HG03175 (cell line): ENCODE measurements at regions not wholly inside any gene's neighbourhood (a gene's known extent, or its start where the extent isn't known, plus 50 kb on each side); places are given as distances from the start of the nearest gene placed in this dataset.
"Not testable (repeated sequence)": the region's sequence is repeated elsewhere in the genome, so short reads cannot be mapped to it uniquely, and the experiment has no call there.

Source experiments
- ATAC-seq: cut with Tn5 transposase; IDR thresholded peaks from one replicate; pipeline ENCODE4 v1.9.1; 2021; ENCODE audit warnings: mild to moderate bottlenecking, moderate library complexity; ENCODE audit not compliant: unreplicated experiment

DNA sequence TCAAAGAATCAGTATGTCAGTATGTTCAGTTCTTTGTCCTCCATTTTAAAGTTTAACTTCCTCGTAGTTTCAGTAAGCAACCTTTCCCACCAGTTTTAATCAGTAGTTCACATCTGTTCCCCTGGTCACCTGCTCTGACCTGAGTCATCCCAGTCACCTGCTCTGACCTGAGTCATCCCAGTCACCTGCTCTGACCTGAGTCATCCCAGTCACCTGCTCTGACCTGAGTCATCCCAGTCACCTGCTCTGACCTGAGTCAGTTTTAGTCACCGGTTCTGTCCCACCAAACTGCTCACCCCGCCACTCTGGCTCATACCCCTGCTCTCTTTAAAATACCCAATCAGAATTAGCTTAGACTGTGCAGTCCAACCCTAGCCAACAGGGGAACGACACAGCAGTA, 180.1 kb upstream of the CNTN6 start:
- ATAC-seq: not testable (repeated sequence)

DNA sequence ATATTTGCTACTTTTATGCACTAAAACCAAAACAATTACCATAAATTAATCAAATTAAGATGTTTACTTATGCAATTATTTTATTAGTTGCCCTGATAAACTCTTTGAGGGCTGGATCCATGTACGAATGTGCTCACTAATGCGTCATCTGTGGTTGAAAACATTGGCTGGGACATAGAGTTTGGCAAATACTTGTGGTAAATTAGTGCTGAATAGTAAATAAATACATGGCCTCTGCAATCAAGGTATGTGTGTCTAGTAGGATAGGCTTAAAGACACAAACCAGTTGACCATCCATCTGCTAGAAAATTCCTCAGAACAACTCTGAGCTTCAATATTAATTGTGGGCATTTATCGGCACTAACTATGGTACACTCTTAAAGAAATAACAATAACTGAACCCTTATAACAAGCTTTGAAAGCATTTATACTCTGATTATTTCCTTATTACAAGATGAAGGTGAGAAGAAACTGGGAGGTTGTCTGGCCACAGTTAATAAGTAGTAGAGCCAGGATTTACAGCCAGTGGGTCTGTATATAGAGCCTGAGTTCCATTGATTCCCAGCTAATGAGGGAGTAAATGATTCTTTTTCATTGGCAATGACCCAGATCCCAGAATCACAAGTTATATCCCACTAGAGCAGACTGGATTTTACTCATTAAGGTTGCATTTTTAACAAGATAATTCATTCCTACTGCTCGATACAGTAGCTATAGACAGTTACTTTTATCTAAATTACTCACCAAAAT, 169.5 kb upstream of the CNTN6 start:
- ATAC-seq: no peak

DNA sequence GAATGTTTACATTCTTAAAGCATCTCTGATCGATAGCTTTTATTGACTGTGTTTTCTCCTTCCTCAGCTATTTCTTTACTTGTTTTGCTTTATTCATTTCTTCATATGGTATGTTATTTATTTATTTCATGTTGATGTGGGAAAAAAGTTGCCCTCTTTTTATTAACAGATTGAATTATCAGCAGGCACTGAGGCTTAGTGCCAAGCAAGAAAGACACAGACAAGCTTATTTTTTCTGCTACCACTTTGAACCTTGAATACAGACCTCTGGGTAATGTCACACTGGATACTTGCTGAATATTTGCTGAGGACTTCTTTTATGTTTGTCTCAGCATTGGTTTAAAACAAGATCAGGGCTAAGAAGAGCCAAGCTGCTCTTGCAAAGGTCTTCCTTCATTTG, 162.0 kb upstream of the CNTN6 start:
- no peak for ATAC-seq

DNA sequence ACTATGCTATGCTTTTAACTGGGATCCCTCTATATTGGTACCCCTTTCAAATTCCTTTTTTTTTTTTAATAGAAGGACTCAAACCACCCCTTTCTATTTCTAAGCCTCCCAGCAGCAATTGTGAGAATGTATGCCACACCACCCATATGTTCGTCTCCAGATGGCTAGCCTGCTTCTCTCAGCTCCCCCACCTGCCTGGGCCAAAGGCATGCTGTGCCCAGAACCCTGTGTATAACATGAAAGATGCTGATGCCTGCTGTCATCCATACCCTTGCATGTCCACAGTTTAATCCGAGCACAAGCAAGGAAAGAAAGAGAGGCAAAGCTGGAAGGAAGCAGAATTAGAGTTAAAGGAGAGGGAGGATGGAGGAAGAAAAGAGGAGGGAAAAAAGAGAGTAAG, 159.5 kb upstream of the CNTN6 start:
- ATAC-seq: no peak

DNA sequence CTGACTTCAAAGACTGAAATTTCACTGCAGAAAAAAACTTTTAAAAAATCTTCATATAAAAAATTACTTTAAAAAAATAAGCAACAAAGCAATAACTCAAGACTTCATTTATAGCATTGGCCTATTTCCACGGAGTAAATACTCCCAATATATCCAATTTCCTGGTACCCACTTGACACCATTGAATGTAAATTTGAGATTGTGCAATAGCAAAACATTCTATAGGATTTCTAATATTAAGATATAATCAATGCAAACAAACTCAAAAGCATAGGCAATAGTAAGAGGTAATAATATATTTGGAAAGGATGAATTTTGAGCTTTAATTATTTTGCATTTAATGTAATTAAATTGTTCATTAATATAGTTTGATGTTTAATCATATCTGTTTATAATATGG, 148.0 kb upstream of the CNTN6 start:
- ATAC-seq: no peak

DNA sequence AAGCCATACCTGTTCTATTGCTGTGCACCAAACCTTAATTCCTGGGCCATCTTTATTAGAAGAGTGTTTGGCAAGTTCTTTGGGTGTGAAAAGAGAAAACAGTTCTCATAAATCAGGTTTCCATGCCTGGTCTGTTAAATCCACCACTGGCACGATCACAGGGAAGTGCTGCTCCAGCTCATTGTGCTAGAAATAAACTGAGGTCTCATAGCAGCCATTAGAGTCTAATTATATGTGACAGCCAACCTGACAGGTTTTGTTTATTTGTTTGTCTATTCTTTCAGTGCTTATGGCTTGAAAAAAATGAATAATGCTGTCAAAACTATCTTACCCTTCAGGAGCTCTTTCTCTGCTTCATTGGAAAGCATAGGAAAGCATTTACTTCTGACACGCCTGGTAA, 147.1 kb upstream of the CNTN6 start:
- ATAC-seq: no peak

DNA sequence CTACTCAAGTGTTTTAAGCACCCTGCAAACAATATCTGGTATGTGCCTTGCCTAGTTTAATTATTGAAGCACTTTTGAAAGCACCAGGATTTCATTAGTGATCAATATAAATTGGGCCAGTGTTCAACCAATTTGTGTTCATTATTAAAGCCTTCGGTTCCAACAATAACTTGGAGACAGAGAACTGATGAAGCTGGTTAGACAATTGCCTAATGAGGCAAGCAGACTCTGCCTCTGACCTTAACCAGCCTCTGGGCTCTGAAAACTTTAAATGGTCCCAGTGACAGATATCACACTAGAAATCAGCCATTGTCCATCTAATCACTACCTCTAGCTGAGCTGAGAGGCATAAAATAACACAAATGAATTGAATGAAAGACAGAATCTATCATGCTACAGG, 139.9 kb upstream of the CNTN6 start:
- no peak for ATAC-seq

DNA sequence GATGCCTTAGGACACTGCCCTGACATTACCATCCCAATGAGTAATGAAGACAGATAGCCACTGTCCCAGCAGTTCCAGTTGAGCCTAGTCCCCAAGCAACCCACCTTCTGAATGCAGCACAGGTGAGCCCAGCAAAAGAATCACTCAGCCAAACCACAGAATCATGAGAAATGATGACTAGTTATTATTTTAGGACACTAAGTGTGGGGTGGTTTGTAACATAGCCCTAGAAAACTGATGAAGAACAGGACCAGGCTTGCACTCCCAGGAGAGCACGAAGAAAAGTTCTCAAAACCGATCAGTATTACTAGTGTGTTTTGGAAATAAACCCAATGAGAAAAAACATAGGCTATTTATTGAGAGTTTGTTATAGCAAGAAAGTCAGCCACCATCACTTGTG, 129.6 kb upstream of the CNTN6 start:
- ATAC-seq: no peak

DNA sequence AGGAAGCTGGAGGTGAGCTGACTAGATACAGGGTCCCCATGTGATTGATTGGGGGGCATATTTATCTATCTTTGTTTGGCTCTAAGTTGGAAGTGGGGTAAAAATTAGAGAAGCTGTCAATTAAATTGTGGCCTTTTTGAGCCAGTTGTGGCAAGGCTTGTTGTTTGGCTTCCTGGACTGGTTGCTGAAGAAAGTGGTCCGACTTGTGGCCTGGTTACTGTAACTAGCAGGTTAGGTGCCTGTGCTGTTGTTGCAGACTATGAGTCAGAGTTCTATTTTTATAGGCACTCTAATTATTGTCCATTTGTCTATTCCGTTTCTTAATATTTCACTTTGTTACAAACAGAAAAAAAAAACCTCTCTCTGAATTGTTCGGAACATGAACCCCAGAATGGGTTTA, 129.1 kb upstream of the CNTN6 start:
- no peak for ATAC-seq

DNA sequence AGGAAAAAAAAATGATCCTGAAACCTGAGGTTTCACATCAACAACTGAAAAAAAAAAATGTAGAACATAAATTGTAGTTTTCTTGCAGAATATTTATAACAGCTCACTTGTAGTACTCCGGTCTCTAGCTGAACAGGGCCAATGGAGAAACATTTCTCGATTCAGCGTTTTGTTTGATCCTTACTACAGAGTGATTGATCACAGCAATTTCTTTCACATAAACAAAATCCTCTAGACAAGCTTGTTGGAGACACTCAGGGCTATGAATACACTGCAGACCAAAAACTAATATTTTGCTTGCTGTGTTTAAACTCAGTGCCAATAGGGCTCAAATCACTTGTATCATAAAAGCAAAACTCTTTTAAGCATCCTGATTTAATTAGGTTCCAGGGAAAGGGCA, 127.0 kb upstream of the CNTN6 start:
- ATAC-seq: no peak

DNA sequence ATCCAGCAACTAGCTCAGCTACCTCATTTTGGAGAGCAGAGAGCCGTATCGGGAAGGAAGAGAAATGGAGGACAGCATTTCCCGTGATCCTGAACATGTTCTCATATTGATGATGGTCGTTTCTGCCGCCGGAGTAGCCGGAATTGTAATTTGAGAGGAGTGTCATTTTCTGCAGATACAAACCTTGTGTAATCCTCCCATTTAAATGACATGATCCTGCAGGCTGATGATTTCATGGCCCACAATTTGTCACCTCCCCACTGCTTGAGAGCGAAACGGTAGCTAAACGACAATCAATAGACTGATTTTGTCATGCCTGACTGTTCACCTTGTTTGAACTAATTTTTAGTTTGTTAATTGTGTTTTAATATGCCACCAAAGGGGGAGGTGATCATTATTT, 126.5 kb upstream of the CNTN6 start:
- ATAC-seq: no peak

DNA sequence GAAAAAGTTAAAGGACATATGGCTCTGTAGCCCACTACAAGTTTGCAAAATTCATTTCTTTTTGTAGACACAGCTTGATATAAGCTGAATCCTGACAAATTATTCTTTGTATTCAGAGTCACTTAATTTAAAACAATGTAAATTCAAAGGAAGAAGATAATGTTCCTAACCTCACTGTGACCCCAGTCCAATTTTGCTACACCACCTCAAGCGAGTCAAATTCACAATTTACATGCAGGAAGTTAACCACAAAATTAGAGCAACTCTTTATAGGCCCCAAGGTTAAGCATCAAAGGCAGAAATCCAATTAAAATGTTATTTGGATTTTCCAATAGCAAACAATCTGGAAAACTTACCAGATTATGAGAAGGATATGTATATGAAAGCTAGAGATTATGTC, 119.5 kb upstream of the CNTN6 start:
- no peak for ATAC-seq

DNA sequence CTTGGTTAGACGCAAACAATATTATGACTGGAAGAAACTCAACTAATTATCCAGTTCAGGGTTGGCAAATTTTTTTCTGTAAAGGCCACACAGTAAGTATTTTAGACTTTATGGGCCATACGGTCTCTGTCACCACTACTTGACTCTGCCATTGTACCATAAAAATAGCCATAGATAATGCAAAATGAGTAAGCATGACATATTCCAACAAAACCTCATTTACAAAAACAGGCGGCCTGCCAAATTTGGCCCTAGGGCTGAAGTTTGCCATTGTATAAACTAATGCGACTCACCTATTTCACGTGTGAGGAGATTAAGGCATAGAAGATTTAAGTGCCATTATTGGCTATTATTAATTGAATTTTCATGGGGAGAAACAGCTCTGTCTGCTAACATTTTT, 116.8 kb upstream of the CNTN6 start:
- no peak for ATAC-seq

DNA sequence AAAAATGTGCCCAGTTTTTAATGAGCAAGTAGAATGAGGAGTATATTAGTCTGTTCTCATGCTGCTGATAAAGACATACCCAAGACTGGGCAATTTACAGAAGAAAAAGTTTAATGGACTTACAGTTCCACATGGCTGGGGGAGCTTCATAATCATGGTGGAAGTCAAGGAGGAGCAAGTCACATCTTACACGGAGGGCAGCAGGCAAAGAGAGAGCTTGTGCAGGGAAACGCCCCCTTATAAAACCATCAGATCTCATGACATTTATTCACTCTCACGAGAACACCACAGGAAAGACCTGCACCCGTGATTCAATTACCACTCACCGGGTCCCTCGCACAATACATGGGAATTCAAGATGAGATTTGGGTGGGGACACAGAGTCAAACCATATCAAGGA, 111.7 kb upstream of the CNTN6 start:
- no peak for ATAC-seq

DNA sequence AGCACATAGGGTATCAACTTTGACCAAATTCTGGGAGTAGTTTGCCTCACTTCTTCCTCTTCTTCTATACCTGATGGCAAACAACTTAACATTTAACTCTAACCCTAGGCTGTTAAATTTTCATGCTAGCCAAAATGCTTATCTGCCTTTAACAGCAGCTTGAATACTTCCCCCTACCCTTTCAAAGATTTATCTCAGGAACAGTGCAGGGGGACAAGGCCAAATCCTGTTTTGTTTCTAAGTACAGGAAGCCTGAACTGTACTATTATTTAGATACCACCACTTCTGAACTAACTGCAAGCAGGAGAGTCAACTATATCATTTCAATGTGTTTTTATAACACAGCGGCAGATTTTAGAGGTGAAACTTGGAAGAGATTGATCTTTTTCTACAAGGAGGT, 104.0 kb upstream of the CNTN6 start:
- ATAC-seq: no peak

DNA sequence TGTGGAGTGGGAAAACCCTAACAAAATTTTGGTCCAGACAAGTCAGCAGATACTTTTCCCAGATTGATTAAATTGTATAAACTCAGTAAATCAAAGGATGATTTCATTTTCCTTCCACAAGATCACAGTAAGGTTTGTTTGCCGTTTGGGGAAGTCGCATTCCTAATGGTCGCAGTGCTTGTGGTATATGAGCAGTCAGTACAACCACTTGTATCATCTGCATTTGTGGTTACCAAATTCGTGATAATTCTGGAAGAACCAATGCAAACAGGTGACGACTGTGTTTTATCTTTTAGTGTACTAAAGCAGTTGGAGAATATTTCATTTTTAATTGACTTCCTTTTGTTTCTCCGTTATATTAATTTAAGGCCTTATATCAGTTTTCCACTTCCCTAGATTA, 100.0 kb upstream of the CNTN6 start:
- no peak for ATAC-seq

DNA sequence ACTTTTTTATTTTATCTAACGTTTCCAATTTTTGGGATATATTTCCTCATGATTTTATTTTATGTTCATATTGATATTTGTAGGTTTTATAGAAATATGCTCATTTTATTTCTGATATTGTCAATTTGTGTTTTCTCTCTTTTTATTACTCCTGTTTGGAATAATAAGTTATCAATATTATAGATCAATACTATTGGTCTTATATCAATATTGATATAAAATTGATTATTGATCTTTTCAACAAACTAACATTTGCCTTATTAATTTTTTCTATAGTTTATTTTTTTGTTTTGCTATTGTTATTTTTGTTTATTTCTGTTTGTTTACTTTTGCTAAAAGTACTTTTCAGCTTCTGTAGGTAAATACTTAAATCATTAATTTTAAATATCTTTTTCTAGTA, 90.8 kb upstream of the CNTN6 start:
- no peak for ATAC-seq

DNA sequence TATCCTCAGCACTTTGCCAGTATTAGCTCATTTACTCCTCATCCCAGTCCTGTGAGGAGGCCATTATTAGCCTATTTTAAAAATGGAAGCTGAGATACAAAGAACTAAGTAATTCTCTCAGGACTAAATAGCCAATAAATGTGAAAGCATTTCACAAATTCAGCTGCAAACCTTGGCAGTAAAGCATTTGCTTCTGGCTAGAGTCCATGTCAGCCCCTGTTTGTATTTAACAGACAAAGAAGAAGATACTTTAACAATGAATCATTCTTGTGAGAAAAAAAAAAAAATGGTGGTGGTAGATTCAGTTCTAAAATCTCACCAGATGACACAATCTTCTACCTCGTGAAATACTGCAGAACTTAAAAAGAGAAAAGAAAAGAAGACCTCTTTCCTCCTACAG, 85.0 kb upstream of the CNTN6 start:
- no peak for ATAC-seq

DNA sequence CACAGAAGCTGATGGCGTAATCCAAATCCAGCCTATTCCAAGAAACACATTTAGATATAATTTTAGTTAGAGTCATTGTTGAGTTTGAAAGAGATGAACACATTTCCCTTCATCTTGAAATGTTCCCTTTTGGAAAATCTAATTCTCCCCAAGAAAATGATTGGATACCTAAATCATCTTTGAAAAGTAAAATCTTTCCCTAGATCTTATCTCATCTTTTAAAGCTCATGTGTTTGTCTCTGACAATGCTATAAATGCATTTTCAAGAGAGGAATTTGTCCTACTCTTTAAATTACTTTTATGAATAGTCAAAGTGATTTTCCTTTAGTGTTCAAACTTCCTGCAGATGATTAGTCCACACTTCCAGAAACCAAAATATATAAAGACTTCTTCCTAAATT, 82.6 kb upstream of the CNTN6 start:
- ATAC-seq: no peak

DNA sequence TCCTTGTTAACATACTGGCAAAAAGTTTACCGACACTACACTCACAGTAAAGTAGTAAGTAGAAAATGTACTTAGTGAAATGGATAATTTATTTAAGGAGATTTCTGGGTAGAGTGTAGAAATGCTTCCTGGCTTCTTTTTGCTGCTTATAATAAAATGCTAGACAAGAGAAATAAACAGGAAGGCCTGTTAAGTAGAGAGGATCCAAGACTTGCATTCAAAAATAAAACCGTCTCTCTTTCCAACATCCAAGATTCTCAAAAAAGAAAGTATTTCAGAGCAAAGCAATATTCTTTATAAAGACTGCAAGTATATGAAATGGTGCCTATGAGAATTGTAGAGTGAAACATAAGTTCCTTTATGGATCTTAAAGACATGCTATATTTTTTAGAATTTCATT, 77.0 kb upstream of the CNTN6 start:
- no peak for ATAC-seq

DNA sequence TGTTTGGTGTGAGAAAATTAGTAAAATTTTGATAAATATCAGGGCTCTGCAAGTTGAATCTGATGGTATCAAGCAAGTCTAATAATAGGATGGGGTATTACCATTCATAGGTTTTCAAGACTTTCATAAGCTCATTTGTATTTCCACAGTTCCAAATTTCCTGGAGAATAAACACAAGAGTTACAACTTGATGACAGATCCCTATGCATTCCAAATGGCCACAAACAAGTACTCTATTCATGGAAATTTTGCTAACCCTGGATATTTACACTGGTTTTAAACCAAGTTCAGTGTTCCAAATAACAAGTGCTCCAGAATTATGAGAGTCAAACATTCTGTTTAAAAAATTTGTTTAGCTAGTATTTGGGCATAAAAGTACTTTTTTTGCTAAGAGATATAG, 75.0 kb upstream of the CNTN6 start:
- ATAC-seq: no peak

DNA sequence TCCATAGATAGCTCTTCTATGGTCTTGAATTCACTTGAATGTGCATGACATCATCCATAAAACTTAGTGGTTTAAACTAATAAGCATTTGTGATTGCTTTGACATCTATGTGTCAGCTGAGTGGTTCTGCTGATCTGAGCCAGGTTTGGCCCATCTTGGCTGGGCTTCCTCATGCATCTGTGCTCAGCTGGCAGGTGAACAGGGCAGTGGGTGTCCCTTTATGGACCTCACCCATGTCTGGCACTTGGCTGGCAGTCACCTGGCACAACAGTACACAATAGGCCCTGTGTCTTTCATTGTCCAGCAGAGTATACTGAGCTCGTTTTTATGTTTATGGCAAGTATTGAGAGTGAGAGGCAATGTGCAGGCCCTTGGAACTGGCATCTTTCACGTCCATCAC, 73.7 kb upstream of the CNTN6 start:
- ATAC-seq: no peak

DNA sequence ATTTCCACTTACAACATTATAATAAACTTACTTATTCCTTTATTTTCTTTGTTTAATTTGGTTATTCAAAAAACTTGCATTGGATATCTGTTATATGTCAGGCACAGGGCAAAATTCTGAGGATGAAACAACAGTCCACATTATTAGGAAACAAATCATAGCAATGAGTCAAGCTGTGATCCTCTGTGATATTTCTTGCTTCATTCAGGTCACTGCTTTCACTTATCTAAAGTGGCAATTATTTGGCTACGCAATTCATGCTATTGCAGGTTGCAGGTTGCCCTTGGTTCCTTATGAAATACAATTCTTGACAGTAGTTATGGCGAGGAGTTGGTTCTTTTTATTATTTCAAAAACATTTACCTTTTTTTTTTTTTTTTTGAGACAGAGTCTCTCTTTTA, 66.4 kb upstream of the CNTN6 start:
- ATAC-seq: no peak
